ENCODE measurements at regions not wholly inside any gene's neighbourhood (a gene's known extent, or its start where the extent isn't known, plus 50 kb on each side); places are given as distances from the start of the nearest gene placed in this dataset.
"Not testable (repeated sequence)": the region's sequence is repeated elsewhere in the genome, so short reads cannot be mapped to it uniquely, and the experiment has no call there.

- DNase-seq (ENCODE audit: extremely low read depth, low read depth), result no peak
- TF ChIP-seq CTCF (IDR thresholded peaks at IDR 0.05; ENCODE audit: low read depth, low read length, missing control alignments), result no peak
- no peak overlapping the region for H3K4me3 ChIP-seq (replicated peaks; ENCODE audit: low read depth, low read length)
Measured at GRCh38 chr1:106398391-106398790, 658.1 kb upstream of the PRMT6 start.

- TF ChIP-seq CTCF (IDR thresholded peaks at IDR 0.05; ENCODE audit: low read depth, low read length, missing control alignments), result no peak
- no peak for DNase-seq (ENCODE audit: extremely low read depth, low read depth)
- no peak overlapping the region for H3K4me3 ChIP-seq (replicated peaks; ENCODE audit: low read depth, low read length)
Measured at GRCh38 chr1:106406114-106406513, 650.4 kb upstream of the PRMT6 start.

GRCh38 chr1:106412321-106412720 lies 644.2 kb upstream of the PRMT6 start:
- H3K4me3 ChIP-seq (replicated peaks; ENCODE audit: low read depth, low read length); DNase-seq (ENCODE audit: extremely low read depth, low read depth): not testable (repeated sequence)

GRCh38 chr1:106435269-106435668 lies 621.2 kb upstream of the PRMT6 start:
- no peak overlapping the region for H3K4me3 ChIP-seq (replicated peaks; ENCODE audit: low read depth, low read length)
- DNase-seq (ENCODE audit: extremely low read depth, low read depth), result no peak
- TF ChIP-seq CTCF (IDR thresholded peaks at IDR 0.05; ENCODE audit: low read depth, low read length, missing control alignments), result no peak

GRCh38 chr1:106439475-106439874 lies 617.0 kb upstream of the PRMT6 start:
- no peak for DNase-seq (ENCODE audit: extremely low read depth, low read depth)
- no peak overlapping the region for H3K4me3 ChIP-seq (replicated peaks; ENCODE audit: low read depth, low read length)
- TF ChIP-seq CTCF (IDR thresholded peaks at IDR 0.05; ENCODE audit: low read depth, low read length, missing control alignments), result no peak

GRCh38 chr1:106447466-106447865 lies 609.0 kb upstream of the PRMT6 start:
- TF ChIP-seq CTCF (IDR thresholded peaks at IDR 0.05; ENCODE audit: low read depth, low read length, missing control alignments), result no peak
- H3K4me3 ChIP-seq (replicated peaks; ENCODE audit: low read depth, low read length), result no peak overlapping the region
- DNase-seq (ENCODE audit: extremely low read depth, low read depth), result no peak

- no peak for TF ChIP-seq CTCF (IDR thresholded peaks at IDR 0.05; ENCODE audit: low read depth, low read length, missing control alignments)
- no peak for DNase-seq (ENCODE audit: extremely low read depth, low read depth)
- H3K4me3 ChIP-seq (replicated peaks; ENCODE audit: low read depth, low read length), result no peak overlapping the region
Measured at GRCh38 chr1:106456832-106457231, 599.6 kb upstream of the PRMT6 start.
